Thoracic aorta (tissue), 2 donors: ENCODE measurements at regions not wholly inside any gene's neighbourhood (a gene's known extent, or its start where the extent isn't known, plus 50 kb on each side); places are given as distances from the start of the nearest gene placed in this dataset.

ENCODE experiments used
- ATAC-seq: fragments of 150-250 bp; one replicate; pipeline ENCODE4 v1.8.0; 2017; ENCODE audit warnings: low read depth; ENCODE audit not compliant: insufficient number of reproducible peaks, low FRiP score
- DNase-seq: peaks from one replicate; pipeline ENCODE4 v3.0.0-alpha.2; 2020; ENCODE audit warnings: low spot score
- H3K27ac ChIP-seq, 2 donors: fragments of 200-600 bp; sonication (generic); 1 replicate in 1 of 2; 2 replicates in 1 of 2; pipeline ENCODE4 v1.5.1; 2016; ENCODE audit warnings: mild to moderate bottlenecking in 2 of 2, moderate library complexity in 2 of 2
- H3K27me3 ChIP-seq: fragments of 200-600 bp; sonication (generic); replicated peaks from 2 replicates; pipeline ENCODE4 v1.6.0; 2016; ENCODE audit warnings: mild to moderate bottlenecking; ENCODE audit not compliant: insufficient read depth
- H3K36me3 ChIP-seq: fragments of 200-600 bp; sonication (generic); one replicate; pipeline ENCODE4 v1.5.1; 2016
- H3K4me1 ChIP-seq, 2 donors: fragments of 200-600 bp; sonication (generic); 1 replicate in 1 of 2; 2 replicates in 1 of 2; pipeline versions ENCODE4 v1.5.1 to v1.6.0; 2016; ENCODE audit warnings: low read depth in 2 of 2, mild to moderate bottlenecking in 1 of 2; ENCODE audit not compliant: control insufficient read depth in 1 of 2
- H3K4me3 ChIP-seq: fragments of 200-600 bp; sonication (generic); 2 replicates; pipeline ENCODE4 v1.5.1; 2016; ENCODE audit warnings: mild to moderate bottlenecking
- H3K9me3 ChIP-seq: fragments of 200-600 bp; sonication (generic); 2 replicates; pipeline ENCODE4 v1.5.1; 2016
- TF ChIP-seq, protein P1 (sequence below): fragments of 200-600 bp; sonication (generic); IDR thresholded peaks from one replicate; pipeline ENCODE4 v1.5.1; 2019; ENCODE audit warnings: antibody characterized with exemption

DNA sequence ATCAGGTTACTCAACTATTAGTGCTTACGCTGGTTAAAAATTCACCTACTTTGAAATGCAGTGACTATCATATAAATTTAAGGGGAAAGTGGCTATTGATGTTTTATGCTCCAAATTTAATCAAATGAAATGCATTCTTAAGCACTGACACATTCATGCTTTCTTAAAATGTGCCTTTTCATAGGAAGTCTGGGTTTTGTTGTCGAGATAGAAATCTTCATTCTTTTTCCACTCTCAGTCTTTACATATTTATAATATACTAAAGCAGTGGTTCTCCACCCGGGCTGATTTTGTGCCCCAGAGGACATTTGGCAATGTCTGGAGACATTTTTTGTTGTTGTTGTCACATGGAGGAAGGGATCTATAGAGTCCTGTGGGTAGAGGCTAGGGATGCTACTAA is 167.9 kb downstream of the PAX3 start:
- no peak for ATAC-seq
- Histone ChIP-seq H3K27me3 (no peaks in the 10 kb centered on the region), H3K4me3 (no peak overlapping the region), H3K4me1 (no peaks in the 10 kb centered on the region), H3K9me3 (no peaks in the 10 kb centered on the region), H3K27ac (no peak overlapping the region), H3K36me3 (no peaks in the 10 kb centered on the region)
- TF ChIP-seq, protein P1, sequence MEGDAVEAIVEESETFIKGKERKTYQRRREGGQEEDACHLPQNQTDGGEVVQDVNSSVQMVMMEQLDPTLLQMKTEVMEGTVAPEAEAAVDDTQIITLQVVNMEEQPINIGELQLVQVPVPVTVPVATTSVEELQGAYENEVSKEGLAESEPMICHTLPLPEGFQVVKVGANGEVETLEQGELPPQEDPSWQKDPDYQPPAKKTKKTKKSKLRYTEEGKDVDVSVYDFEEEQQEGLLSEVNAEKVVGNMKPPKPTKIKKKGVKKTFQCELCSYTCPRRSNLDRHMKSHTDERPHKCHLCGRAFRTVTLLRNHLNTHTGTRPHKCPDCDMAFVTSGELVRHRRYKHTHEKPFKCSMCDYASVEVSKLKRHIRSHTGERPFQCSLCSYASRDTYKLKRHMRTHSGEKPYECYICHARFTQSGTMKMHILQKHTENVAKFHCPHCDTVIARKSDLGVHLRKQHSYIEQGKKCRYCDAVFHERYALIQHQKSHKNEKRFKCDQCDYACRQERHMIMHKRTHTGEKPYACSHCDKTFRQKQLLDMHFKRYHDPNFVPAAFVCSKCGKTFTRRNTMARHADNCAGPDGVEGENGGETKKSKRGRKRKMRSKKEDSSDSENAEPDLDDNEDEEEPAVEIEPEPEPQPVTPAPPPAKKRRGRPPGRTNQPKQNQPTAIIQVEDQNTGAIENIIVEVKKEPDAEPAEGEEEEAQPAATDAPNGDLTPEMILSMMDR: no peak
- no peak for DNase-seq

DNA sequence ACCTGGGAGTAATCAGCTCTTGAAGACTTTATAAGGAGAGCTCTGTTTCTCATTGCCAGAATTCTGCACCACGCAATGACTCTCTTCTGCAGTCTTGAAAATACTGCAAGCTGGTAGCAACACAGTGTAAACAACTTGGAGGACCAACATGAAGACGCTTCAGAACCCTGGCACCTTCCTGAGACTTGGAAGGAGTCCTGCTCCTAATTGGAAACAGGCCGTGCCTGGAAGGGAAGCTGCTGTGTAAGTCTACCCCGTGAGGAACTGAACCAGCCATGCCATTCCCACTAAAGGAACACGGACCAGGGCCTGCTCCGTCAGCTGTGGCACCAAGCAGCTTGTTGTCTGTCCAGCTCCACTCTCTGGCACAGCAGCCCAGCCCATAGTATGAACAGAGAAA is 171.1 kb downstream of the PAX3 start:
- Histone ChIP-seq H3K9me3 (no peaks in the 10 kb centered on the region), H3K27ac (no peak overlapping the region), H3K4me3 (no peak overlapping the region), H3K4me1 (no peaks in the 10 kb centered on the region), H3K27me3 (no peaks in the 10 kb centered on the region), H3K36me3 (no peaks in the 10 kb centered on the region)
- TF ChIP-seq, protein P1: no peak
- DNase-seq (no peak), ATAC-seq (no peak)

DNA sequence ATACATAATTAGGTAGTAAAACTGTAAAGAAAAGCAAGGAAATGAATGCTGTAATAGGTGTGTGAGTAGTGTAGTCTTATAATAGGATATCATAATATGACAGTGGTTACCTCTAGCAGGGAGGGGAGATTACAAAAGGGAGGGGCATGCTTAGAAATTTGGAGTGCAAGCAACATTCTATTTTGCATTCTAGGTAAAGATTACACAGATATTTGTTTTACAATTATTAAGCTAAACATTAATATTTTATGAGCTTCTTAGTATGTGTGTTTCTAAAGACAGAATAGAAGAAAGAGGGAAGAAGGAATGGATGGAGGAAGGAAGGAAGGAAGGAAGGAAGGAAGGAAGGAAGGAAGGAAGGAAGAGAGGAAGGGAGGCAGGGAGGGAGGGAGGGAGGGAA is 177.9 kb downstream of the PAX3 start:
- no peak overlapping the region for H3K4me3 ChIP-seq
- H3K36me3 ChIP-seq: no peaks in the 10 kb centered on the region
- ATAC-seq (no peak), DNase-seq (no peak)
- H3K4me1 ChIP-seq: no peaks in the 10 kb centered on the region
- H3K27me3 ChIP-seq: no peaks in the 10 kb centered on the region
- TF ChIP-seq, protein P1: no peak
- no peaks in the 10 kb centered on the region for H3K9me3 ChIP-seq
- H3K27ac ChIP-seq: no peak overlapping the region

DNA sequence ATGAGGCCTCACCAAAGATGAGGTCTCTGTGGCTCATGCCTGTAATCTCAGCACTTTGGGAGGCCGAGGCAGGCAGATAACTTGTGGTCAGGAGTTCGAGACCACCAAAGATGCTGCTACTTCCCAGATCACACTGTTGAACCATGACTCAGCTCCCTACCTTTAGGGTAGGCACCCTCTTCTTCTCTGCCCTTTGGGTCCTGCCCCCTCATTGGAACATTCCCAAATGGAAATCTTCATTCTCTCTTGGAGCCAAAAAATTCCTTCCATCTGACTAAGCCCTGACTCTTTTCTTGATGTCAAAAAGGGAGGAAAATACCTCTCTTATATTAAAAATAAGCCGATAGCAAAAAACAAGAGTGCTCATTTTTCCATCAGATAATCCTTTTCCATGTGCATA is 183.5 kb downstream of the PAX3 start:
- DNase-seq (no peak), ATAC-seq (no peak)
- Histone ChIP-seq H3K36me3 (no peaks in the 10 kb centered on the region), H3K4me3 (no peak overlapping the region), H3K27ac (no peak overlapping the region), H3K4me1 (no peaks in the 10 kb centered on the region), H3K9me3 (no peaks in the 10 kb centered on the region), H3K27me3 (no peaks in the 10 kb centered on the region)
- TF ChIP-seq, protein P1: no peak

DNA sequence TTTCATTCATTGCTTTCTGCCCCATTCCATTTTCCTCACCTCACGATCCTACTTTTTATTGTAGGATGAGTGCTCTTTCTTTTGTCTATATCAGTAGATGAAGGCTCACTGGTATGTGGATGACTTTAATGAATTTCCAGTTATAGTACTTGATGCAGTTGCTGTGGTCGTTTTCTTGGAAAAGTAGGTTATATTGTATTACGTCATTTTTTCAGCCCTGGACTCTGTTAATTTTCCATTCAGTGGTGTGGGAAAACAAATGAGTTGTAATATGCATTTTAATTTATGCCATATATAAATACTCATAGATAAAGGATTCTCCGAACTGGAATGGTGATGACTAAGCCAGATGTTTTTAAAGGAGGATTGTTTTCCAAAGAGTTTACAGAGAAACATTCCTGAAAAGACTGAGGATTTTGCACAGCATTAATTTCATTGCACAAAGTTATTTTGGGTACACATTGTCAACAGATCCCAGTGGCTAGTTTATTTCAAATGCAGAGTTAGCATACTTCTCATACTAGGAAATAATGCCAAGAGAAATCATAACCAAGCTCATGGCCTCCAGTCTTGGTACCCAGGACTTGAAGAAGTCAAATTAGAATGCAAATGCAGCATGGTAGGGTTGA is 189.7 kb downstream of the PAX3 start:
- ATAC-seq (no peak), DNase-seq (no peak)
- Histone ChIP-seq H3K27me3 (no peaks in the 10 kb centered on the region), H3K4me3 (no peak overlapping the region), H3K36me3 (no peaks in the 10 kb centered on the region), H3K9me3 (no peaks in the 10 kb centered on the region), H3K4me1 (no peaks in the 10 kb centered on the region), H3K27ac (no peak overlapping the region)
- TF ChIP-seq, protein P1: no peak
